CD1c-positive myeloid dendritic cell (primary cell): ENCODE measurements at regions not wholly inside any gene's neighbourhood (a gene's known extent, or its start where the extent isn't known, plus 50 kb on each side); places are given as distances from the start of the nearest gene placed in this dataset.

ENCODE experiments used
- DNase-seq: peaks from one replicate; pipeline ENCODE4 v3.0.0-alpha.2; 2016; ENCODE audit errors: extremely low spot score

- no peak for DNase-seq
Measured at GRCh38 chr6:137779982-137780381, 87.1 kb upstream of the TNFAIP3 start.

- DNase-seq, result peak; percentile 35
Measured at GRCh38 chr6:137780447-137781034, 86.5 kb upstream of the TNFAIP3 start.

- no peak for DNase-seq
Measured at GRCh38 chr6:137781639-137782038, 85.4 kb upstream of the TNFAIP3 start.

GRCh38 chr6:137782166-137783039 lies 84.7 kb upstream of the TNFAIP3 start:
- DNase-seq, result no peak

- DNase-seq, result no peak
Measured at GRCh38 chr6:137783710-137784109, 83.3 kb upstream of the TNFAIP3 start.

- no peak for DNase-seq
Measured at GRCh38 chr6:137784583-137784982, 82.5 kb upstream of the TNFAIP3 start.

GRCh38 chr6:137787016-137787415 lies 80.0 kb upstream of the TNFAIP3 start:
- DNase-seq, result no peak

GRCh38 chr6:137788248-137788647 lies 78.8 kb upstream of the TNFAIP3 start:
- no peak for DNase-seq

- DNase-seq, result no peak
Measured at GRCh38 chr6:137791281-137792159, 75.5 kb upstream of the TNFAIP3 start.

- no peak for DNase-seq
Measured at GRCh38 chr6:137792160-137793033, 74.7 kb upstream of the TNFAIP3 start.

- no peak for DNase-seq
Measured at GRCh38 chr6:137793805-137794515, 73.1 kb upstream of the TNFAIP3 start.

GRCh38 chr6:137794516-137795201 lies 72.4 kb upstream of the TNFAIP3 start:
- DNase-seq, result peak; percentile 64

- no peak for DNase-seq
Measured at GRCh38 chr6:137795501-137795900, 71.6 kb upstream of the TNFAIP3 start.

- no peak for DNase-seq
Measured at GRCh38 chr6:137798261-137798660, 68.8 kb upstream of the TNFAIP3 start.

GRCh38 chr6:137798846-137799245 lies 68.2 kb upstream of the TNFAIP3 start:
- DNase-seq, result no peak

GRCh38 chr6:137799950-137800568 lies 67.0 kb upstream of the TNFAIP3 start:
- peak; percentile 75 for DNase-seq

GRCh38 chr6:137800762-137801161 lies 66.3 kb upstream of the TNFAIP3 start:
- DNase-seq, result no peak

GRCh38 chr6:137801352-137802114 lies 65.5 kb upstream of the TNFAIP3 start:
- no peak for DNase-seq
